Stimulated activated CD8-positive, alpha-beta memory T cell treated with anti-CD3 and anti-CD28 coated beads, Interleukin-4, amount 100 ng/mL, for 24 hours (primary cell): ENCODE measurements at regions not wholly inside any gene's neighbourhood (a gene's known extent, or its start where the extent isn't known, plus 50 kb on each side); places are given as distances from the start of the nearest gene placed in this dataset.
"Not testable (repeated sequence)": the region's sequence is repeated elsewhere in the genome, so short reads cannot be mapped to it uniquely, and the experiment has no call there.

Experiments
- DNase-seq: peaks from one replicate; pipeline ENCODE4 v3.0.0-alpha.2; 2020; ENCODE audit warnings: low read depth

DNA sequence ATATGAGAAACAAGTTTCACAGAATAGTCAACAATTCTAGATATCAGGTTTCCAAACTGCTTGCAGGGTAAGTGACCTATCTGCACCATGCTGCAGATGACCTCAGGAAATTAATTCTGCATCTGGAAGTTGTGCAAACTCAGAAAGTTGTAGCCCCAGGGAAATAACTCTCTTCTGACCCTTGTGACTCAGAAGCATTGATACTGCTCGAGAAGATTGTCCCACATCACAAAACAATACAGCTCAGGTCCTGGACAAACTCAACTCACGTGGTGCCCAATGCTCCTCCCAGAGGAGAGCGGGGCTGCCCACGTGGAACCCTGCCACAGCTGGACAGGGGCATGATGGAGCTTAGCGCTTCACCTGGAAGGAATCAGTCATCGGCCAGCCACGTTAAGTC lies 221.9 kb upstream of the LRRC61 start:
- not testable (repeated sequence) for DNase-seq

DNA sequence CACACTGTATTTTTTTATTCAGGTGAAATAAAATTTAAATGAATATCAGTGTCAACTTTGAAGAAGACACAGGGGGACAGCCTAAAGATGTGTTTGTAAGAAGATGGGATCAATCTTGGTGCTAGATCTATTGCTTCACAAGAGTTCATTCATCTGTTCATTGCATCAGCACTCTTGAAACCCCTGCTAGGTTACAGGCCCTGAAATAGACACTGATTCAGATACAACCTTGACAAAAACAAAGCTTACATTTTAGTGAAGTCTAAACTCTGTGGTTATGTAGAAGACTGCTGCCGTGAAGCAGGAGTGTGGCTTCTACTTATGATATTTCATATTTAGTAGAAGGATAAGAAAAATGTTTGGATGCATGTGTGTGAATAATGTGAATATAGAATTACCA lies 215.9 kb upstream of the LRRC61 start:
- DNase-seq: not testable (repeated sequence)

DNA sequence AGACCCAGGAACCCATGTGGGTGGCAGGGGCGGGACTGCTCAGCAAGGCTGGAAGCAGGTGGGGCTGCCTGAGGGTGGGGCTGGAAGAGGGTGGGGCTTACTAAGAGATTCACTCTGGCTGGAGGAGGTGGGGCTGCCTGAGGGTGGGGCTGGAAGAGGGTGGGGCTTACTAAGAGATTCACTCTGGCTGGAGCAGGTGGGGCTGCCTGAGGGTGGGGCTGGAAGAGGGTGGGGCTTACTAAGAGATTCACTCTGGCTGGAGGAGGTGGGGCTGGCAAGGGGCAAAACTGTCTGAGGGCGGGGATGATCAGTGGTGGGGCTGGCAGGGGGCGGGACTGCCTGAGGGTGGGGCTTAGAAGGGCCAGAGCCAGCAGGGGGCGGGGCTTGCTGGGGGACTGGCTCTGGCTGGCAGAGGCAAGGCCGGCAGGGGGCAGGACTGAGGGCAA lies 212.8 kb upstream of the LRRC61 start:
- DNase-seq: not testable (repeated sequence)

DNA sequence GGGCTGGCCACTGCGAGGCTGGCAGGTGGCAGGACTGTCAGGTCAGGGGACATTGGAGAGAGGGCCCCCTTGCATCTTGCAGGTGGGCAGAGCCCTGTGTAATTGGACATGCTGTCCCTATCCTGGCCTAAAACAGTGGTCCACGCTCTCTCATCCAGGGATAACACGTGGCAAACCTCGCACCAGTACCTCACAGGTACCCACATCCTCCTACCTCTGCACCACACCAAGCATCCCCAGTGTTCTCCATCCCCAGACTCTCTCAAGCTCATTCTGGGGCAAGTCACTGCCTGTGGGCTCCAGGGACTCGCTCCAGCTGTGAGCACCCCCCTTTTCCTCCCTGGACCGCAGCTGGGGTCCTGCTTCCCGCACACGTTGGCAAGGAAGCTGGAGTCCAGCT lies 212.3 kb upstream of the LRRC61 start:
- not testable (repeated sequence) for DNase-seq

DNA sequence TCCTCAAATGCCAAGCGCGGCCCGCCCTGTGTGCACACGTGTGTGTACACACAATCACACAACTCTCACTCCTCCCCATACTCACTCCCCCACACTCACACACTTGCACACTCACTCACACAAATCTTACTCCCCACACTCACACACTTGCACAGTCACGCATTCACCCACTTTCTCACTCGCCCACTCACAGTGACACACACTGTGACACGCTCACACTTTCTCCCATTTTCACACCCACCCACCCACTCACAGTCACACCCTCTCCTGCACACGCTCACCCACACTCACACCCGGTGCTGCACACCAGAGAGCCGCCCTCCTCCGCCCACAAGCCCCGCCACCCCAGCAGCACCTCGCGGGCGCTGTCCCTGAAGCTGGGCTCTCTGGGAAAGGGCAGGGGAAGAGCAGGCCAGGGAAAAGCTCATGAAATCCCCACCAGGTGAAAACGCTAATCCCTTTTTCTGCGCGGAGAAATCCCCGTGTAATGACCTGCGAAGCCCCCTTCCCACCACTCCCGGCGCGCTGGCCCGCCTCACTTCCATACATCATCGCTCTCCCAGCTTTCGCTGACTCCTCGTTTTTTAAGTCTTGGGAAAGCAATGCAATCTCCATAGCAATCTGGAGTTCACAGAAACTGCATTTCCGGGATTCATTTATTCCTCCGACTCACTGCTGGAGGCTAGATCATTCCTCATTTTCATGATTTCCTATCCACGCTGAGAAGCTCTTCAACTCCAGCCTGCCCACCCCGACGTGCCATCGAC lies 211.6 kb upstream of the LRRC61 start:
- DNase-seq: not testable (repeated sequence)

DNA sequence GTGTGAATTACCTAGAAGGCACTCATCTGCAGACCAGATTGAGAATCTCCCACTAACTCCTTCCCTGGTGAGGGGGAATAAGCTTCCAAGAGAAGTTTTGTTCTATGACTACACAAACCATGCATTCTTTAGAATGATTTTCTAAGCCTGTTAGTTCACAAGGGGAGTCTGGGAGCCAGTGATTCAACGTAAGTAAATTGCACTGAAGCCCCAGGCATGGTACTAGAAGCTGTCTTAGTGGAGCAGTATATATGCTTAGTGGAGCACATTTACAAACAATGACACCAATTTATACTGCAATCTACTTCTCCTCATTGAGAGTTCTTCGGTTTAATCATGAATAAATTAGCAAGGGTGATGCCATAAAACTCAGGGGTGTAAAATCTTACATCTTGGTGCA lies 209.9 kb upstream of the LRRC61 start:
- not testable (repeated sequence) for DNase-seq

DNA sequence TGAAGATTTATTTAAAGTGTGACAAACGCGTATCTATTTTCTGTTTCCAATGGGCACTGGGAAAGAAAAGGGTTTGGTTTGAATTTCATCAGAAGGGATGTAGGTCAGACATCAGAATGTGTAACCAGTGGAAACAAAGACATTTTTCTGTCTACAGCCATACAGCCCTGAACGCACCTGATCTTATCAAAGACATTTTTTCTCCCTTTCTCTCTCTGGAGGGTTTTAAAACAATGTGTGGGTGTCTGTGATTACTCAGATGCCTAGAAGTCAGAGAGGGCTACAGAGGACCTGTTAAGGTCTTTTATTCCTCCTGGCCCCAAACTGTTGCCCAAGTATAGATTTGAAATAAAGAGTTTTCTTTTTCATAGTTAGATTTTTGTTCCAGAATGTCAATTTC lies 208.6 kb upstream of the LRRC61 start:
- not testable (repeated sequence) for DNase-seq

DNA sequence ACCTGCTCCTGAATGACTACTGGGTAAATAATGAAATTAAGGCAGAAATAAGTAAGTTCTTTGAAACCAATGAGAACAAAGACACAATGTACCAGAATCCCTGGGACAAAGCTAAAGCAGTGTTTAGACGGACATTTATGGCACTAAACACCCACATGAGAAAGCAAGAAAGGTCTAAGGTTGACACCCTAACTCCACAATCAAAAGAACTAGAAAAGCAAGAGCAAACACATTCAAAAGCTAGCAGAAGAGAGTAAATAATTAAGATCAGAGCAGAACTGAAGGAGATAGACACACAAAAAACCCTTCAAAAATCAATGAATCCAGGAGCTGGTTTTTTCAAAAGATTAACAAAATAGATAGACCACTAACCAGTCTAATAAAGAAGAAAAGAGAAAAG lies 203.2 kb upstream of the LRRC61 start:
- DNase-seq: not testable (repeated sequence)

DNA sequence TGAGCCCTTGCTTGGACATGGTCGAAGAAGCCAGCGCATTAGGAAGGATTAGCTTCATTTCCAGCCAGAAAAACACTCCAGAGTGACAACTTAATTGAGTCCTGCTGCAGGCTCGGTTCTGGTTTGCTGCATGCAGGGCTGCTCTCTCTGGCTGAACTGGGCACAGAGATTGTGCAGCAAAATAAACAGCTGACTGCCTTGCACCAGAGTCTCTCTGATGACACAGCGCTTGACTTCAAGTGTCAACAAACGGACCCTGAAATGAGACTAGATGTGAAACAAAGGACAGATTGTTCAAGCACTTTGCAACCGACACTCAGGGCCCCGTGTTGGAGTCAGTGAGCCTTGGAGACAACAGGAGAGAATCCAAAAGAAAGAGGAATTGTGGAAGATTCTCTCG lies 197.3 kb upstream of the LRRC61 start:
- DNase-seq: not testable (repeated sequence)

DNA sequence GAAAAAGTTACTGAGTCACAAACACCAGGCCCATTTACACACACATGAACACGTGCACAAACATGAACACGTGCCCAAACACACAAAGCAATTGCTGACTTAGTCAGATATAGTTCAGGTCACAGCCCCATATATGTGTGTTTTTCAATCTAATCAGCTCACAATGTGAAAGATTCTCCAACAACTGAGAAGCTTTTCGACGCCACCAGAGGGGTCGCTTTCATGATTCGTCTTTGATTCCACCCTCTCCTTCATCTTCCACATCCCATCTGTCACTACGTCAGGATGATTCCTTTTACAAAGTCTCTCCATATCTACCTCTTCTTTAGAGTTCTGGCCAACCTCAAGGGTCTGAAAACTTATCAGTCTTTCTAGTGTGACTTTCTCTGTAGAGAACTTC lies 188.7 kb upstream of the LRRC61 start:
- not testable (repeated sequence) for DNase-seq

DNA sequence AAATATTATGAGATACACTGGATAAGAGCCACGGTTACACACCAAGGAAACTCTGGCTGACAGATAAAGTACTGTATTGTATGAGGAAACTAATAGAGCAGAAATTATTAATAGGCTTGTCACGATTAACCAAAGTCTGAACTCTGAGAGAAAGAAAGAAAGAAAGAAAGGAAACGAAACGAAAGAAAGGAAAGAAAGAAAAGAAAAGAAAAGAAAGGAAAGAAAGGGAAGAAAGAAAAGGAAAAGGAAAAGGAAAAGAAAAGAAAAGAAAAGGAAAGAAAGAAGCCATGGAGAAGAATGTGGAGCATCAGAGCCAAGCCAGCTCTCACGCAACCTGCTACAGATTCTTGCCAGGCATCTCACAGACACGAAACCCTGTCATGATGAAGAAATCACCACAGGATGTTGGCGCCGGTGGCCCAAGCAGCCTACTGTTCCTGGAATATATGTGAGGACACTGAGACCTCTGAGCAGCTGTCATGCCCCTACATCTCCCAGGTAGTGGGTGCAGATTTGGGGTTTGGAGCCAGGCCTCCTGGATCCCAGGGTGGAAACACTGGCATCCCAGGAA lies 187.4 kb upstream of the LRRC61 start:
- not testable (repeated sequence) for DNase-seq

DNA sequence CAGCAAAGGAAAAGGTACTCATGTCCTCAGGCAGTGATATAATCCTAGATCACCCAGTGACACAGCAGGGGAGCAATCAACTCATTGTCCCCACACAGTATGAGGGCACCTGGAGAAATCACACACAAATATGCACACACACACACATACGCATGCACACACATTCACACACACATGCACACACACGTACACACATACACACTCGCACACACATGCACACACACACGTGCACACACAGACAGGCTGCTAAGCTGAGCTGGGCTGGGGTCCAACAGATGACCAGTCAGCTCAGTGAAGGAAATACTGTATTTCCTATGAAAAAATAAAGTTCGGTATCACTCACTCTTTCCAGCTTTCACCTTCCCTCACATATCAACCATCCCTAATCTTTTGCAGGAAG lies 183.3 kb upstream of the LRRC61 start:
- not testable (repeated sequence) for DNase-seq

DNA sequence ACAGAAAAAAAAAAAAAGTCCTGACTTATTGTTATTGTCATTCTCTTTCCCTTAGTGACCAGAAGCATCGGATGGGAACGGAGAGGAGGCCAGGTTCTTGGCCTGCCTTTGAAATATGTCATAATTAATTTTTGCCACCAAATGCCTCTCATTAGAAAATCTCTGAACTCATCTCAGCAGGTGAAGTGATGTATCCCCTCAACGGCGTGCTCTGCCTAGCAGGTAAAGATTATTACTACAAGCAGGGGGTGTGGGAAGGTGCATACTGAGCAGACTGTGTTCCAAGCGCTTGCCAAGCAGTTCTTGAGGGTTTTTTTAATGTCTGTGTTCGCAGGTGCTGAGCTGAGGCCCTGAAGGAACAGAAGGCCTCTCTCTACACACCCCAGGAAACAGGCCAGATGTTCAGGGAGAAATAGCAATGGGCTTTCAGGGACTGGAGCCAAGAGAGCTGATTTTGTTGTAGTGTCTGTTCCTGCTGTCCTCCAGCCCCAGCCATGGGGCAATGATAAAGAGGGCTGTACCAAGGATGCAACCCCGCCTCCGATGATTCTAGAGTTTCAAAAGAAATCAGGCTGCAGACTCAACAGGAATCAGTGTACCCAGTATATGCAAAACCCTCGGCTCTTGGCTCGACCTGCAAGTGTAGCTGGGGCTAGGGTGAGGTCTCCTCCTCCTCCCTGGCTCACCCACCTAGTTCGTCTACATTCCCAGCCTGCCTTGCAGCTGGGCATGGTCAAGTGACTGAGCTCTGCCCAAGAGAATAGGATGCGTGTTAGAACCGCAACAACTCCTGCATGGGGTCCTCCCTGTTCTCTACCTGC lies 181.4 kb upstream of the LRRC61 start:
- DNase-seq: not testable (repeated sequence)

DNA sequence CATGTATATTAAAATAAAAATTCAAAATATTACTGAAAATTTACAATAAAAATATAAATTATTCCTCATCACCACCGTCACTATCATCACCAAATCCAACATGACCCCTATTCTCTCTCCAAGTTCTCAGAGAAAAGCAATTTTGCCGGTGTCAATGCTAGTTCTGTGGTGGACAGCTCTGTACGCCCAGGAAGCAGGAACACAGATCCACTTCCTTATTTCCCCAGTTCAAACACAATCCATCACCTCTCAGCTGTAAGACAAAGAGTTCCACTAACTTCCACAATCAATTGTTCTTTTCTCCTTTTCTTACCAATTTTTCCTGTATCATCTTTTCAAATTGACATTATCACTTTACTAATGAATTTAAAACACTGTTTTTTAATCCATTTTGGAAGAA lies 177.0 kb upstream of the LRRC61 start:
- DNase-seq: not testable (repeated sequence)

DNA sequence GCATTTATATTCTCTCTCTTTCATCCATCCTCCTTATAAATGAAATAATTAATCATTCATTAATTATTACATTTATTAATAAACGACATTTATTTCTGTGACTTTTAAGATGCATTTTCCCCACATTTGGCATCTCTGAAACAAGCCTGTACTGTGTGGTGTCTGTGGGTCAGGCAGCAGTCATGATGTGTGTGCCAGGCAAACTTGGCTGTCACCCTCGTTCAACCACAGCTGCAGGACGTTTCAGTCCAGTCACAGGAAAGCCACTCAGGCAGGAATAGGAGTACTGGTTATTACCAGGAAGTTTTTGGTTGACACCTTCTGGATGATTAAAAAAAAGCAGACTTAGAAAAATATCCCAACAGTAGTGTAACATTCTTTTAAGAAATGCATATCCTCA lies 175.6 kb upstream of the LRRC61 start:
- DNase-seq: not testable (repeated sequence)

DNA sequence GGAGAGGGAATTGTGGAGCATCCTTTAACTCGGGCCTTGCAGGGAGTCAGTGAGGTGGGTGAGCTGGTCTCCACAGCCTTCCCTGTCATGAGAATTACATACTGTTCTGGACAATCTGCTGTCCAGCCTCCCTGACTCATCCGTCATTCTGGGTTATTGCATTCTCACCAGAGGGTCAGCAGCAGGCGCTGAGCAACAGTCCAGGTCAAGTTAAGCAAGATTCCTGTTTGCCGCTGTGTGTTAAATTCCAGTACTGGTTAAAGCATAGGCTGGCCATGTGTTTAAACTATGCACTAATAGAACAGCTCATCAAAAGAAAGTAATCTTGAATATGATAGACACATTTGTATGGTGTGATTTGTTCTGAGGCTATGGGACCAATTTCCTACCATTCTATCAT lies 167.1 kb upstream of the LRRC61 start:
- DNase-seq: not testable (repeated sequence)

DNA sequence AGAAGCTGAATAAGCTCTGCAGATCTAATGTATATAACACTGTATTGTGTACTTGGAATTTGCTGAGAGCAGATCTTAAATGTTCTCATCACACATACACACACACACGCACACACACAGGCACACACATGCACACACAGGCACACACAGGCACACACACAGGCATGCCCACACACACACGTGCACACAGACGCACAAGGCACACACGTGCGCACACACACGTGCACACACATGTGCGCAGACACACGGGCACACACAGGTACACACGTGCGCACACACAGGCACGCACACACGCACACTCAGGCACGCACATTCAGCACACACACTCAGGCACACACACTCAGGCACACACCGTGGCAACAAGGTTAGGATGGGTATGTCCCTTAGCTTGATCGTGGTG lies 164.5 kb upstream of the LRRC61 start:
- DNase-seq: not testable (repeated sequence)

DNA sequence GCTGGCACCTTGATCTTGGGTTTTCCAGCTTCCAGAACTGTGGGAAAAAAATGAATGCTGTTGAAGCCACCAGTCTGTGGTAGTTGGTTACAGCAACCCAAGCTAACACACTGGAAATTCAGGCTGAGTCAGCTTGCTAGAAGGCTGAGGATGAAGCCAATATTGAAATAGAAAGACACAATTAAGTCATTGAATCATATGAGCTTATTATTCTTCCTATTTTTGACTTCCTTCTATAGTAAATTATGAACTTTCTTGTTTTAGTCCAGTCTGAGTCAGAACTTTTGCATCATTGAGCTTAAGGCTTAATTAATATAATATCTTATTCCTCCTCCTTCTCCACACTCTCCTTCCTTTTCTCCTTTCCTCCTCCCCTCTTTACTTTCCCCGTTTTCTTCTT lies 153.6 kb upstream of the LRRC61 start:
- not testable (repeated sequence) for DNase-seq

DNA sequence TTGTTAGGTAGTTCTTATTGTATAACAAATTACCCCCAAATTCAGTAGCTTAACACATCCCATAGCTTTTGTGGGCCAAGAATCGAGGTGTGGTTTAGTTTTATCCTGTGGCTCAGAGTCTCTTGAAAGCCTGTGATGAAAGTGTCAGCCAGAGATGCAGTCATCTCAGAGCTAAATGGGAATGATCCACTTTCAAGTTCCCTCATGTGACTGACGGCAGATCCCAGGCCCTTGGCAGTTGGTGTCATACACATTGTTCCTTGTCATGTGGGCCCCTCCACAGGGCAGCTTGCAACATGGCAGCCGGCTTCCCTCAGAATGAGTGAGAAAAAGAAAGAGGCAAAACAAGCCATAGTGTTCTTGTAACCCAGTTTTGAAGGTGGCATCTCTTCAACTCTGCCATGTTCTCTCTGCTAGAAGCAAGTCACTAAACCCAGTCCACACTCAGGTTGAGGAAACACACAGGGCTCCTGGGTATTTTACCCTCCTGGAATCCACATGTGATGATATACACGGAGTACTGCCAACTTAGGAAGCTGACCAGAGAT lies 153.1 kb upstream of the LRRC61 start:
- DNase-seq: not testable (repeated sequence)

DNA sequence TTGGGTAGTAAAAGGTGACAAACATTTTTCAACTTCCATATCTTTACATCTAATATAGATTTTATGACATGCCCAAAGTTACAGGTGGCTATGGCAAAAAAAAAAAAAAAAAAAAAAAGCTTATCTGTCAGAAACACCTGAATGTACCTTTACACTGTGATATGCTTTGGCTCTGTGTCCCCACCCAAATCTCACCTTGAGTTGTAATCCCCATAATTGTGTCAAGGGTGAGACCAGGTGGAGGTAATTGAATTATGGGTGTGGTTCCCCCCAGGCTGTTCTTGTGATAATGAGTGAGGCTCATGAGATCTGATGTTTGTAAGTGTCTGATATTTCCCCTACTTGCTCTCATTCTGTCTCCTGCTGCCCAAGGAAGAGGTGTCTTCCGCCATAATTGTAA lies 139.6 kb upstream of the LRRC61 start:
- not testable (repeated sequence) for DNase-seq

DNA sequence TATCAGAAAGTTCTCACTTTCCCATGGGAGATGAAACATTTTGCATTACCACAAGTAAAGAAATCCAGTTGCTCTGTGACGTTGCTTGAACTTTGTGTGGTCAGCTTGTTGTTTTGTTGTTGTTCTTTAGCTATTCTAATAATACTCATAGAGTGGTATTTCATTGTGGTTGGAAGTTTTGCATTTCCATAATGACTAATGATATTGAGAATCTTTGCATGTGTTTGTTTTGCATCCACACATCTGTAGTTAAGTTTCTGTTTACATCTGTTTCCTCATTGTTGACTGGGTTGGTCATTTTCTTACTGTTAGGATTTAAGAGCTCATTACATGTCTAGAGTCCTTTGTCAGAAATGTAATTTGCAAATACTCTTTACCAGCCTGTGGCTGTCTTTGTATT lies 133.2 kb upstream of the LRRC61 start:
- not testable (repeated sequence) for DNase-seq

DNA sequence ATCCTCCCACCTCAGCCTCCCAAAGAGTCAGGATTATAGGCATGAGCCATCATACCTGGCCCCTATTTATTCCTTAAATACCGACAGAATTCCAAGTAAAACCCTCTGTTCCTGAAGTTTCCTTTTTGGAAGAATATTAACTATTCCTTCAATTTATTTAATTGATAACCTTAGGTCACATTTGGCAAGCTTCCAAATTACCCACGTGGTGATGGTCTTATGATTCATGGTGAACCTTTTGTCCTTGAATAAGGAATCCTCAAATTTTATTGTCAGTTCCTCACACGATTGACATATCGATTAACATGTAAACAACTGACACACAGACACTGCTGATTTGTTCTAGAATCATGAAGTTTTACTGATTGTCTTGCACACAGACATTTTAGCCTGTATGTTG lies 130.6 kb upstream of the LRRC61 start:
- not testable (repeated sequence) for DNase-seq
